SK-N-SH treated with all-trans-retinoic acid at 6 μM for 48 hours (cell line): ENCODE measurements at regions not wholly inside any gene's neighbourhood (a gene's known extent, or its start where the extent isn't known, plus 50 kb on each side); places are given as distances from the start of the nearest gene placed in this dataset.
A peak's percentile ranks its signal among the peaks of the same experiment; 100 is the strongest.

Source experiments
- ATAC-seq: fragments of 200-7000 bp; cut with Tn5 transposase; 3 replicates; pipeline ENCODE4 v1.9.1; 2020; ENCODE audit warnings: mild to moderate bottlenecking, moderate library complexity
- ARNTL ChIP-seq: fragments of 450-650 bp; formaldehyde crosslinking; IDR thresholded peaks from 2 replicates; pipeline ENCODE4 v1.5.0; 2020; ENCODE audit warnings: low read depth, mild to moderate bottlenecking, moderate library complexity, borderline replicate concordance
- BACH2 ChIP-seq: fragments of 250-450 bp; sonication (Bioruptor Pico); IDR thresholded peaks from 2 replicates; pipeline ENCODE4 v1.9.0; 2021; ENCODE audit warnings: mild to moderate bottlenecking, borderline replicate concordance
- CREB5 ChIP-seq: fragments of 250-450 bp; sonication (Bioruptor Pico); IDR thresholded peaks from 2 replicates; pipeline ENCODE4 v1.5.1; 2020; ENCODE audit warnings: low read depth, mild to moderate bottlenecking, moderate library complexity
- ESRRG ChIP-seq: fragments of 250-450 bp; sonication (Bioruptor Pico); IDR thresholded peaks from 2 replicates; pipeline ENCODE4 v1.6.1; 2021; ENCODE audit warnings: mild to moderate bottlenecking
- GLIS3 ChIP-seq: fragments of 250-450 bp; sonication (Bioruptor Pico); IDR thresholded peaks from 2 replicates; pipeline ENCODE4 v1.5.0; 2020; ENCODE audit warnings: mild to moderate bottlenecking, moderate library complexity
- ISL1 ChIP-seq: fragments of 250-450 bp; sonication (Bioruptor Pico); IDR thresholded peaks from 2 replicates; pipeline ENCODE4 v2.1.2; 2022; ENCODE audit warnings: mild to moderate bottlenecking, moderate library complexity
- OSR1 ChIP-seq: fragments of 250-450 bp; sonication (Bioruptor Pico); IDR thresholded peaks from 2 replicates; pipeline ENCODE4 v1.8.0; 2022; ENCODE audit warnings: moderate library complexity, mild to moderate bottlenecking, inconsistent platforms
- PATZ1 ChIP-seq: fragments of 250-450 bp; sonication (Bioruptor Pico); IDR thresholded peaks from 2 replicates; pipeline ENCODE4 v1.8.0; 2020; ENCODE audit warnings: mild to moderate bottlenecking, moderate library complexity, borderline replicate concordance
- PPARA ChIP-seq: fragments of 250-450 bp; sonication (Bioruptor Pico); IDR thresholded peaks from 2 replicates; pipeline ENCODE4 v1.5.0; 2020; ENCODE audit warnings: mild to moderate bottlenecking, borderline replicate concordance
- RARB ChIP-seq: fragments of 250-450 bp; sonication (Bioruptor Pico); IDR thresholded peaks from 2 replicates; pipeline ENCODE4 v1.8.0; 2021; ENCODE audit warnings: mild to moderate bottlenecking, moderate library complexity
- SNAI2 ChIP-seq: fragments of 250-450 bp; sonication (Bioruptor Pico); IDR thresholded peaks from 2 replicates; pipeline ENCODE4 v1.5.0; 2020; ENCODE audit warnings: mild to moderate bottlenecking, moderate library complexity
- TCF4 ChIP-seq: fragments of 250-450 bp; sonication (Bioruptor Pico); IDR thresholded peaks from 2 replicates; pipeline ENCODE4 v1.8.0; 2021; ENCODE audit warnings: mild to moderate bottlenecking, moderate library complexity, borderline replicate concordance
- TOX ChIP-seq: fragments of 250-450 bp; sonication (Bioruptor Pico); IDR thresholded peaks from 2 replicates; pipeline ENCODE4 v1.8.0; 2021; ENCODE audit warnings: mild to moderate bottlenecking, moderate library complexity, borderline replicate concordance
- ZC3H10 ChIP-seq: fragments of 250-450 bp; sonication (Bioruptor Pico); IDR thresholded peaks from 2 replicates; pipeline ENCODE4 v1.5.1; 2021; ENCODE audit warnings: mild to moderate bottlenecking, moderate library complexity
- ZFP30 ChIP-seq: fragments of 450-650 bp; formaldehyde crosslinking; IDR thresholded peaks from 2 replicates; pipeline ENCODE4 v1.5.0; 2022; ENCODE audit warnings: mild to moderate bottlenecking, moderate library complexity
- ZNF565 ChIP-seq: fragments of 450-650 bp; formaldehyde crosslinking; conservative IDR thresholded peaks from 2 replicates; pipeline ENCODE4 v1.5.0; 2020; ENCODE audit warnings: low read depth, mild to moderate bottlenecking, moderate library complexity
- ZNF70 ChIP-seq: fragments of 450-650 bp; formaldehyde crosslinking; IDR thresholded peaks from 2 replicates; pipeline ENCODE4 v1.5.0; 2020; ENCODE audit warnings: mild to moderate bottlenecking, moderate library complexity
- ZNF8 ChIP-seq: fragments of 450-650 bp; formaldehyde crosslinking; IDR thresholded peaks from 2 replicates; pipeline ENCODE4 v1.5.0; 2020; ENCODE audit warnings: mild to moderate bottlenecking, moderate library complexity
- TF ChIP-seq, protein P1 (sequence below): fragments of 250-450 bp; sonication (Bioruptor Pico); IDR thresholded peaks from 2 replicates; pipeline ENCODE4 v1.5.1; 2021; ENCODE audit warnings: mild to moderate bottlenecking, moderate library complexity
- TF ChIP-seq, protein P2 (sequence below): fragments of 250-450 bp; sonication (Bioruptor Pico); IDR thresholded peaks from 2 replicates; pipeline ENCODE4 v1.5.0; 2020; ENCODE audit warnings: mild to moderate bottlenecking, moderate library complexity
- TF ChIP-seq, protein P3 (sequence below): fragments of 250-450 bp; sonication (Bioruptor Pico); IDR thresholded peaks from 2 replicates; pipeline ENCODE4 v1.8.0; 2021; ENCODE audit warnings: low read depth, mild to moderate bottlenecking, moderate library complexity, borderline replicate concordance

DNA sequence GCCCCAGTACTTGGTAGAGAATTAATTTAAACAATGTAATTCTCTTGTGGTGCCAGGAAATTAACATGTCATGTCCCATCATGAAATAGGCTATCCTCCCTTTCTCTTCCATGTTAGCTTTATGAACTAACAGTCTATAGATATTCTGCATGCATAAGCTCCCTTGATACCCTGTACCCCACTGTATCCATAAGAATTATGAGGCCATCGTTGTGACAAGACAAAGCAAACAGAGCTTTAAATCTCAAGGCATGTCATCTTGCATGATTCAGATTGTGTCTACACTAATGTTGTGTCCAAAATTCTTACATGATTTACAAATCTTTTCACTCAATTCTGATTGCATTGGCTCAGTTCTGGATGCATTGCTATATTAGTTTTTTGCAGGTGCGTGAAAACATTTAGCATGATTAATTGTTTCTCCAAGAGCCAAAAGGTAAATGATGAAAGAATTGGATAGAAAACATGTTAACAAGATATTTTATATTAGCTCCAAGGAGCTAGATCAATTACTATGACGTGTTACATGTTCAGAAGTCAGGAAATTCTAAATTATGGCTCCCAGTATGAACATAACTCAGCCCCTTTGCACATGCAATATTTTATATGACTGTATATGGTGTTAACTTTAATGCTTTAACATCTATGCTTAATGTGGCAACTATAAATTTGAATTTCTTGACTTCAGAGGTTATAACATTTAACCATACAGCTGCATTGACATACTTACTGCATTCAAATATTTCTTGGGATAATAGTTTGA is 620.3 kb downstream of the SLC4A3 start:
- no peak for ATAC-seq
- TF ChIP-seq ESRRG (CRISPR knock-in tag): no peak
- TF ChIP-seq ZNF8 (CRISPR knock-in tag): no peak
- TF ChIP-seq ZFP30: no peak
- no peak for TF ChIP-seq TCF4 (CRISPR knock-in tag)
- TF ChIP-seq BACH2 (CRISPR knock-in tag): no peak
- TF ChIP-seq RARB (CRISPR knock-in tag): no peak
- no peak for TF ChIP-seq OSR1
- no peak for TF ChIP-seq PATZ1 (CRISPR knock-in tag)
- TF ChIP-seq TOX: no peak
- no peak for TF ChIP-seq CREB5
- no peak for TF ChIP-seq ZC3H10 (CRISPR knock-in tag)
- no peak for TF ChIP-seq ZNF565 (CRISPR knock-in tag)
- TF ChIP-seq GLIS3 (CRISPR knock-in tag): no peak
- no peak for TF ChIP-seq ISL1 (CRISPR knock-in tag)
- no peak for TF ChIP-seq PPARA (CRISPR knock-in tag)
- no peak for TF ChIP-seq ARNTL (CRISPR knock-in tag)
- TF ChIP-seq SNAI2: no peak
- TF ChIP-seq, protein P1, sequence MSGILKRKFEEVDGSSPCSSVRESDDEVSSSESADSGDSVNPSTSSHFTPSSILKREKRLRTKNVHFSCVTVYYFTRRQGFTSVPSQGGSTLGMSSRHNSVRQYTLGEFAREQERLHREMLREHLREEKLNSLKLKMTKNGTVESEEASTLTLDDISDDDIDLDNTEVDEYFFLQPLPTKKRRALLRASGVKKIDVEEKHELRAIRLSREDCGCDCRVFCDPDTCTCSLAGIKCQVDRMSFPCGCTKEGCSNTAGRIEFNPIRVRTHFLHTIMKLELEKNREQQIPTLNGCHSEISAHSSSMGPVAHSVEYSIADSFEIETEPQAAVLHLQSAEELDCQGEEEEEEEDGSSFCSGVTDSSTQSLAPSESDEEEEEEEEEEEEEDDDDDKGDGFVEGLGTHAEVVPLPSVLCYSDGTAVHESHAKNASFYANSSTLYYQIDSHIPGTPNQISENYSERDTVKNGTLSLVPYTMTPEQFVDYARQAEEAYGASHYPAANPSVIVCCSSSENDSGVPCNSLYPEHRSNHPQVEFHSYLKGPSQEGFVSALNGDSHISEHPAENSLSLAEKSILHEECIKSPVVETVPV (CRISPR knock-in tag): no peak
- TF ChIP-seq ZNF70: no peak
- TF ChIP-seq, protein P2, sequence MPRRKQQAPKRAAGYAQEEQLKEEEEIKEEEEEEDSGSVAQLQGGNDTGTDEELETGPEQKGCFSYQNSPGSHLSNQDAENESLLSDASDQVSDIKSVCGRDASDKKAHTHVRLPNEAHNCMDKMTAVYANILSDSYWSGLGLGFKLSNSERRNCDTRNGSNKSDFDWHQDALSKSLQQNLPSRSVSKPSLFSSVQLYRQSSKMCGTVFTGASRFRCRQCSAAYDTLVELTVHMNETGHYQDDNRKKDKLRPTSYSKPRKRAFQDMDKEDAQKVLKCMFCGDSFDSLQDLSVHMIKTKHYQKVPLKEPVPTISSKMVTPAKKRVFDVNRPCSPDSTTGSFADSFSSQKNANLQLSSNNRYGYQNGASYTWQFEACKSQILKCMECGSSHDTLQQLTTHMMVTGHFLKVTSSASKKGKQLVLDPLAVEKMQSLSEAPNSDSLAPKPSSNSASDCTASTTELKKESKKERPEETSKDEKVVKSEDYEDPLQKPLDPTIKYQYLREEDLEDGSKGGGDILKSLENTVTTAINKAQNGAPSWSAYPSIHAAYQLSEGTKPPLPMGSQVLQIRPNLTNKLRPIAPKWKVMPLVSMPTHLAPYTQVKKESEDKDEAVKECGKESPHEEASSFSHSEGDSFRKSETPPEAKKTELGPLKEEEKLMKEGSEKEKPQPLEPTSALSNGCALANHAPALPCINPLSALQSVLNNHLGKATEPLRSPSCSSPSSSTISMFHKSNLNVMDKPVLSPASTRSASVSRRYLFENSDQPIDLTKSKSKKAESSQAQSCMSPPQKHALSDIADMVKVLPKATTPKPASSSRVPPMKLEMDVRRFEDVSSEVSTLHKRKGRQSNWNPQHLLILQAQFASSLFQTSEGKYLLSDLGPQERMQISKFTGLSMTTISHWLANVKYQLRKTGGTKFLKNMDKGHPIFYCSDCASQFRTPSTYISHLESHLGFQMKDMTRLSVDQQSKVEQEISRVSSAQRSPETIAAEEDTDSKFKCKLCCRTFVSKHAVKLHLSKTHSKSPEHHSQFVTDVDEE (CRISPR knock-in tag): no peak

DNA sequence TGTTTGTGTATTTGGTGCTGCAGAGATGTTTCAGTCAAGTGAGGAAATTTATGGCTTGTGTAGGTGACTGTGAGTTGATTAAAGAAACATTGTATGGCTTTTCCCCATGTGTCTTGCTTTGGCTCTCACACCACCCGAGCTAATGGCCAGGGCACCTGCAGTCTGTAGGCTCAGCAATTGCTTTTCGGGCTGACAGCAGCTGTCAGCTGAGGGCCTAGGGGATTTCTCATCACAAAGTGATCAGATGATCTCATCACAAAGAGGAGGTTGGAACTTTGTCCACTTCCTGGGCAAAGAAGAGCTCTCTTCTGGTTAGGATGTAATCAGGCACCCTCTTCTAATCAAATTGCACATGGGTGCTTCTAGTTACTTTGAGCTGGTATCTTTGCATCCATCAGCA is 632.2 kb downstream of the SLC4A3 start:
- peak; percentile 43; the same call in 1 of the 3 replicates for ATAC-seq
- TF ChIP-seq, protein P2 (CRISPR knock-in tag): no peak
- no peak for TF ChIP-seq ZNF8 (CRISPR knock-in tag)
- TF ChIP-seq, protein P1 (CRISPR knock-in tag): no peak
- no peak for TF ChIP-seq PATZ1 (CRISPR knock-in tag)
- TF ChIP-seq GLIS3 (CRISPR knock-in tag): no peak
- no peak for TF ChIP-seq OSR1
- TF ChIP-seq ZC3H10 (CRISPR knock-in tag): no peak
- TF ChIP-seq BACH2 (CRISPR knock-in tag): no peak
- TF ChIP-seq, protein P3, sequence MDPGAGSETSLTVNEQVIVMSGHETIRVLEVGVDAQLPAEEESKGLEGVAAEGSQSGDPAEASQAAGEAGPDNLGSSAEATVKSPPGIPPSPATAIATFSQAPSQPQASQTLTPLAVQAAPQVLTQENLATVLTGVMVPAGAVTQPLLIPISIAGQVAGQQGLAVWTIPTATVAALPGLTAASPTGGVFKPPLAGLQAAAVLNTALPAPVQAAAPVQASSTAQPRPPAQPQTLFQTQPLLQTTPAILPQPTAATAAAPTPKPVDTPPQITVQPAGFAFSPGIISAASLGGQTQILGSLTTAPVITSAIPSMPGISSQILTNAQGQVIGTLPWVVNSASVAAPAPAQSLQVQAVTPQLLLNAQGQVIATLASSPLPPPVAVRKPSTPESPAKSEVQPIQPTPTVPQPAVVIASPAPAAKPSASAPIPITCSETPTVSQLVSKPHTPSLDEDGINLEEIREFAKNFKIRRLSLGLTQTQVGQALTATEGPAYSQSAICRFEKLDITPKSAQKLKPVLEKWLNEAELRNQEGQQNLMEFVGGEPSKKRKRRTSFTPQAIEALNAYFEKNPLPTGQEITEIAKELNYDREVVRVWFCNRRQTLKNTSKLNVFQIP (CRISPR knock-in tag): no peak
- TF ChIP-seq ZNF565 (CRISPR knock-in tag): no peak
- no peak for TF ChIP-seq ZFP30
- TF ChIP-seq TCF4 (CRISPR knock-in tag): no peak
- TF ChIP-seq, all 23 proteins: peak for 0
